GM21786 (cell line): ENCODE measurements at regions not wholly inside any gene's neighbourhood (a gene's known extent, or its start where the extent isn't known, plus 50 kb on each side); places are given as distances from the start of the nearest gene placed in this dataset.

ENCODE experiments used
- ATAC-seq: cut with Tn5 transposase; IDR thresholded peaks from one replicate; pipeline ENCODE4 v1.9.1; 2021; ENCODE audit not compliant: unreplicated experiment

DNA sequence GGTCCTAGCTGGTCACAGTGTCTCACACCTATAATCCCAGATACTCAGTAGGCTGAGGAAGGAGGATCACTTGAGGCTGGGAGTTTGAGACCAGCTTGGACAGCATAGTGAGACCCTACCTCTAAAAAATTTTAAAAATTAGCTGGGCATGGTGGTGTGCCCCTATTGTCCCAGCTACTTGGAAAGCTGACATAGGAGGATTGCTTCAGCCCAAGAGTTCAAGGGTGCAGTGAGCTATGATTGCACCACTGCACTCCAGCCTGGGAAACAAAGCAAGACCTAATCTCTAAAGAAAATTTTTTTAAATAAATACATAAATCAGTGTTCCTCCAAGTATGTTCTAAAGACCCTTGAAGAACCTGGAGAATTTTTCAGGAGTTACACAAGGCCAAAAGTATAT lies 50.6 kb upstream of the GNAO1 start:
- ATAC-seq, result no peak

DNA sequence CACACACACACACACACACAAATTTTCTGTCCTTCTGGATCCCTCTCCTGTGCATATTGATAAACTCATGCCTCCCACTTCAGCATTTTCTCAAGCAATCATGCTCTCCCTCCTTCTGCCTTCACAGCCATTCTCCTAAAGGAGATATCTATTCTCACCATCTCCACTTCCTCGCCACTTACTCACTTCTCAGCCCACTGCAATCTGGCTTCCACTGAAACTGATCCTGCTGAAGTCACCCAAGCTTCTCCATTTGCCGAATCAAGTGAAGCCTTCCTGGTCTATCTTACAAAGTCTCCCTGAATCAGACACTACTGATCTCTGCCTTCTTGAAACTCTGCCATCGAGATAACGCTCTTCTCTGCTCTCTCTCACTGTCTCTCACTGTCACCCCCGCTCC lies 54.0 kb upstream of the GNAO1 start:
- ATAC-seq, result no peak

DNA sequence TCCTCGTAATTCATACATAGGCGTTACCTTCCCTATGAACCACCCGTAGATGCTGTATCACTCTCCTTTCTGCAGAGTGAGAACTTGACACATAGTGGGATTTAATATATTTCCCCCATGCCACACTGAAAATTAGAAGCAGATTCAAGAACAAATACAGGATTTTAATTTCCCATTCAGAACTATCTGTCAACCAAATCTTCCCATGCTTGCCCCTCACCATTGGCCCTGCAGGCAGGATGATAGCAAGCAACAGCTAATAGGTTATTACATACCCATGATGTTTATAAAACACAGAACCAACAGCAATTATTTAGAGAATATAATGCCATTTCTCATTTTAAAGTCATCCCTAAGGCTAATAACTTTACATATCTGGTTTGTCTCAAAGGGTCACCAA lies 55.0 kb upstream of the GNAO1 start:
- no peak for ATAC-seq

DNA sequence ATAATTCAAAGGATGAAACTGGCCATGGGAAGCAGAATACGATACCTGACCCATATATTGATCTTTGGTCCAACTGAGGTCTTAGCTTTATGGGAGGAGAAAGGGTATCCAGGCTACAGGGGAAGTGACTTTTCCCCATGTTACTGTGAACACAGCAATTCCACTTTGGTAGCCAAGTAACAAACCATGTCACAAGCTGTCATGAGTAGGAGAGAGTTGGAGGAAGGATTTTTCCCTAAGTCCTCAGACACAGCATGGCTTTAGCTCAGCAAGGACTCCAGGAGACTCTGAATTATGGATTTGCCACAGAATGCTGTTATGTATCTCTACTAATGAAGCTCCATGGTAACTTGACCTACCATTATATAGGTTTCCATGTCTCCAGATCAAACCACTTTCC lies 56.5 kb upstream of the GNAO1 start:
- no peak for ATAC-seq

DNA sequence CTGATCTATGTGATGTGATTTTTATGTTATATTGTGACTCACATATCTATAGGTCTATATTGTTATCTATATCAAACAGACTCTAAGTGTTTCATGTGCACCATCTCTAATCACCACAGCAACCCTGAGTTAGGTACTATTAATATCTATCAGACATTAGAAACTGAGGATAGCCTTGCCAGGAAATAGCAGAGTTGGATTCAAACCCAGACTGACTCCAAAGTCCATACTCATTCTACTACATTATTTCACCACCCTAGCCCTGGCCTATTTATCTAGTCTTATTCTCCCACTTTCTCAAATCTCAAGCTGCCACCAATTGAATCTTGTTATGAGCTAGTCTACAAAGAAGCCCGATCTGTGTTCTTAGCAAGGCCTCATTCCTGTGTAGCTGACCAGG lies 65.4 kb upstream of the GNAO1 start:
- no peak for ATAC-seq

DNA sequence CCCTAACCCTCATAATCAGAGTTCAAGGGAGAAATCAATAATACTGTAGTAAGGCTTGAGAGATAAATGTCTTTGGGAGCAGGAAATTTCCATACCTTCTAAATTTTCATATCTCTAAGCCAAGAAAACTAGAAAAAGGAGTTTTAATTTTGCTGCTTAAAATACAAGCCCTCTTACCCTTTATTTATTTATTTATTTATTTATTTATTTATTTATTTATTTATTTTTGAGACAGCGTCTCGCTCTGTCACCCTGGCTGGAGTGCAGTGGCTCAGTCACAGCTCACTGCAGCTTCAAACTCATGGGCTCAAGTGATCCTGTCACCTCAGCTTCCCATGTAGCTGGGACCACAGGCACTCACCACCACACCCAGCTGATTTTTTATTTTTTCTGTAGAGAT lies 69.0 kb upstream of the GNAO1 start:
- ATAC-seq, result no peak

DNA sequence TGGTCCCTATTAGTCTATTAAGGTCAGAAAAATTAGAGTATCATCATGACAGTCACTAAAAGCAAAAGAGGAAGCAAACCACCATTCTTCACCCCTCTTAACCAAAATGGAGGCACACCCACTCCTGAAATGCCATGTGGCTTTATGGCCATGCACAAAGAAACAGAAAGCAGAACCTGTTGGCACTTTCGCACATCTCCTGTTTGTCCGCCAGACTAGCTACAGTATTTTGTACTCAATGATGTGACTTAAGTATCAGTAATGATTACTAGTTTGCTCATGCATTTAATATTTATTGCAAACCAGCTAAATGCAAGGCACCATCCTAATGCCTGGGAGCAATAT lies 70.2 kb upstream of the GNAO1 start:
- ATAC-seq, result no peak

DNA sequence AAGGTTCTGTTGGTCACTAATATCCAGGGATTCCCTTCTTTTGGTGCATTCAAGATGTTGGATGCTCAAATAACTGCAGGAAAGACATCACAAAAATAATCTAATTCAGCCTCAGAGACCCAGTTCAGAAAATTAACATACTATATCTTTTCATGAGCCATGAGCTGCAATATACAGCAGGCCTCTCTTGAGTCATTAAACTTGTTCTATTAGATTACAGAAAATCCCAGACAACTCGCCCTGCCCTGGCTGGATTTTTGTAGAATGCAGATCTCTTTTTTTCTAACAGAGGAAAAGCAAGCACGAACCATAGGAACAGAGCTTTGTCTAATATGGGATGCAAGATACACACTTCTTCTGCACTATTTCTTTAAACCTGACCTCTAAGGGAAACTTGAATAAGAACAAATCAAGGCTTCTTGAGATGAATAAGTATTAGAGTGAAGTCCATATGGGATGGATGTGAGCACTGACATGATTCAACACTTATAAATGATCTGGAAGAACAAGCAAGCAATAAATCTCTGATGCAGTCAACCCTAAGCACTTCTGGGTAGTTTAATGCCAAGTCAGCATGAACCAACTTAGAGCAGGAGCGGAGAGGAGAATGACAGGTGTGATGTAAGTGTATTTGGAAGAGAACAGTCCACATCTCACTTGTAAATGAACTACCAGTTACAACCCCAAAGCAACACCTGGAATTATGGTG lies 70.7 kb upstream of the GNAO1 start:
- no peak for ATAC-seq

DNA sequence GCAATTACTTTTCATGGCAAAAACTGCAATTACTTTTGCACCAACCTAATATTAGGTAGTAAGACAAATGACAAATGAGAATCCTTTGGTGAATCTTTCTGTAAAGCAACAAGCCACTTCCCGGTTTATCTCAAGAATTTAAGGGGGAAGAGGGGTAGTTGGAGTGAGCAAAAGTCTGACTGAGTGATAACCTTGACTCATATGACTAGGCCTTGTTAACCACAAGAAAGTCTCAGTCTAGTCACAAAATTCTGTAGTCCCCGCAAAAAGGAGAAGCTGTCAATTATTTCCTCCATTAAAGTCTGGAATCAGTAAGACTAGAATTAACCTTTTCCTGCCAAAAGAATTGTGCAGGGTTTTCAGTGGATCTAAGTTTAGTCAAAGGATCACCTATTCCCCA lies 72.2 kb upstream of the GNAO1 start:
- no peak for ATAC-seq

DNA sequence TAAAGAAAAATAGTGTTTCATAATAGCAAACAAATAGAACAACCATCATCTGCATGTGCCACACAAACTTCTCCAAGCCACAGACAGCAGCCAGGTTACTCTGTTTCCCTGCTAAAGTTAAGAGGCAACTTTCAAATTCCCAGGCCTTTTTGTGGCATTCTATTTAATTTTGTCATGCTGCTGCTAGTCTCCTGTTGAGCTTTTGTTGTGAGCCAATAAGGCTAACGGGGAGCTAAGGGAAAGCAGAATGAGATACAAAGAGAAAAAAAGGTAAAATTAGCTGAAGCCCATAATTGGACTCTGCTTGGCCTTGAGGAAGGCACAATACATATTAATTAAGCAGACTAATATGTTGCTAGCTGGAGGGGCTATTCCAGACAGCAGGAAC lies 74.7 kb upstream of the GNAO1 start:
- ATAC-seq, result no peak

DNA sequence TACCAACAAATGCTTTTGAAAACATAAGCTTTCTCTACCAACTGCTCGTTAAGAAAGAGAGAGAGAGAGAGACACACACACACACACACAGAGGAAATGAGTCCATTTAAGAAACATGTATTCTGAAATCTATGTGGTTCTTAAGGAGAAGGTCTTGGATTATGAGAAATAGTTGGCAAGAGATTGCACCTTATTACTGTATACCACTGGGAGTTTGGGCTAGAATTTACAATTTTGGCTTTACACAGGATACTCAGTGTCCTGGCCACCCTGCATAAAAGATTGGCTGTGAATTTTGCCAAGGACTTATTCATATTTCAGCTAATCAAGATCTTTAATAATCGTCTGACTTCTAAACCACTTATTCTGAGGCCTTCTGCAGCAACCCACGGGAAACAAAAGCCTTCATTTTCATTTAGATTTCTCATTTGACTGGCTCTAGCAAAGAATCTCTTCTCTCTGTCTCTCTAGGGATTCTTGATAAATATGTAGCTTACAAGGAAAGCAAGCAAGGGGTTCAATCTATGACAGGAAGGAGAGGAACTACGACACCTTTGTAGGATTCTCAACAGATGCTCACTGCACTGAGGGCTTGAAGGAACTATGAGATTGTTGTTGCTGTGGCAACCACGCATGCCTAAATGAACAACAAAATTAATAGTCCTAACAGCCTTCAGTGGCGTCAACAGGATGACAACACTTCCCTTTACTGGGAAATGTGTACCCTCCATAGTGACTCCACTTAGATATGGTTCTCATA lies 75.3 kb upstream of the GNAO1 start:
- no peak for ATAC-seq

DNA sequence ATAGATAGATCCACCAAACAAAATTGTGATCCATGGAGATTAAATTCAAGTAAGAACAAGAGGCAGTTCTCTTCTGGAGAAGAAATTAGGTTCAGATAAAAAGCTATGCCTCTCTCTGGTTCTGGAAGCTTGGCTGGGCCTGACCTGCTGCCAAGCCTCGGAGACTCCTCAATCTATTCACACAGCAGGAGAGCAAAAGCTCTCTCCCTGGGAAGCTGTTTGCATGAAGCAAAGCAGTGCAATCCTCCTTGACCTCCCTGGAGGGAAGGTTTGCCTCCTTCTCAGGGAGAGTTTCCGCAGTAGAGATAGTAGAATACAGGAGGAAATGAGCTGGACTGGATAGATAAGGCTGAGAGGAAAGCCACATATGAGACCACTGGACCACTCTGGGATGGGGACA lies 78.1 kb upstream of the GNAO1 start:
- ATAC-seq, result no peak

DNA sequence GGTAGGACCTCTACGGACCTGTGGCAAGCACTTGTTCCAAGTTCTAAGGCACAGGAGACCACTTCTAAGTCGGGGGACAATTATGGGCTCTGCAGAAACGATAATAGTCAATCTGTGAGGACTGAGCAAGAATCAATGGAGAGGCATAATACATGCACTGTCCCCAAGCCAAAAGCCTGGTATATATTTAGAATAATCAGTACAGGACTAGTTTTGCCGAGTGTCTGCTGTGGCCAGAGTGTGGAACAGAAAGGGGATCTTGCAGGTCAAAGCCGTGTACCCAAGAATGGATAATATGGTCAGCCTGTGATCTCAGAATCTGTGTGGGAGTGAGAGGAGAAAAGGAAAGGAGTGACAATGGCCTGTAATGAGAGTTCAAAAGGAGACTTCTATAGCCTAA lies 80.2 kb upstream of the GNAO1 start:
- no peak for ATAC-seq

DNA sequence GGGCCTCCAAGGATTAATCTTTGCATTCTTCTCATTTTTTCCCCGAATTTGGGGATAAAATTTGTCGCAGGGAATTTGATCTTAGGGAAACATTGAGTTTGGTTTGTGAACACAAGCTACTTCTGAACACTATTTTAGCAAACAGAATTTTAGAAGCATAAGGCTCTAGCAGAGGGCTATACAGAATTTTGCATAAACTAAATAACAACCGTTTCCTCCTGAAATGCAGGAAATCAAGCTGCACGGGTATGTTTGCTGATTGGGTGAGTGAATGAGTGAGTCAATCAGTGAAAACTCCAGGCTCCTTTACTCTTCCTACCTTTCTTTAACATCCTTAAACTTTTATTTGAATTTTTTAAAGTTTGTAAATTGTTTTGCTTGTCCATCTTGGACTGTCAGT lies 81.3 kb upstream of the GNAO1 start:
- no peak for ATAC-seq

DNA sequence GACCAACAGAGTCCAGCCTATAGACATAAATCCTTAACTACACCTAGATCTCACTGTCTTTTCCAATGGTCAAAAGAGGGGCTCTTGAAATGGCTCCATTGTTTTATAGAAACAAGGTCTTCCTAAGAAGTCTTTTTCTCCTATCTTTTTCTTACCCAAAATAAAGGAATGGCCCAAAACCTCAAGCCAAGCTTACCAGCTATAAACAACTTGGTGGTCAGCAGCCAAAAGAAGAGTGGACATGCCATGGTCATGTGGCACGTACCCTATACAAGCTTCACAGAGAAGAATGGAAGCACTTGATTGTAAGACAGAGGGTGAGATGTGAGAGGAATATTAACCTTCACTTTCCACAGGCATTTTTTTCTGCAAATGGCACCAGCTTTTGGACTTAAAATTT lies 82.1 kb upstream of the GNAO1 start:
- no peak for ATAC-seq

DNA sequence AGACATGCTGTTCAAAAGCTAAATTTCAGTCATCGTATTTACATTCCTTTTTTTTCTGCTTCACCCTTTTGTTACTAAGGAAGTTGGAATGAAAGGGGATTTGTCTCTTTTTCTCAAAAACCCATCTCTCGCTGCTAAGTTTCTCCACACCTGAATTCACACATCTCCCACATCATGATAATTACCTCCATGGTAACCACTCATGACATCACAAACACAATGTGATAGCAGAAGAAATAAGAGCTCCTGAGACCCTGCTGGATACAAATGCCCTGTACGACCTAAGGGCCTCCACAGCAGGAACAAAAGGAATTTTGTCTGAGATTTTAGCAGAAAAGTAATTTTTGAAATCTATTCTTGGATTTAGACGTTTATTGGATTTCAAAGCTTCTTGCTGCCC lies 82.6 kb upstream of the GNAO1 start:
- ATAC-seq, result no peak

DNA sequence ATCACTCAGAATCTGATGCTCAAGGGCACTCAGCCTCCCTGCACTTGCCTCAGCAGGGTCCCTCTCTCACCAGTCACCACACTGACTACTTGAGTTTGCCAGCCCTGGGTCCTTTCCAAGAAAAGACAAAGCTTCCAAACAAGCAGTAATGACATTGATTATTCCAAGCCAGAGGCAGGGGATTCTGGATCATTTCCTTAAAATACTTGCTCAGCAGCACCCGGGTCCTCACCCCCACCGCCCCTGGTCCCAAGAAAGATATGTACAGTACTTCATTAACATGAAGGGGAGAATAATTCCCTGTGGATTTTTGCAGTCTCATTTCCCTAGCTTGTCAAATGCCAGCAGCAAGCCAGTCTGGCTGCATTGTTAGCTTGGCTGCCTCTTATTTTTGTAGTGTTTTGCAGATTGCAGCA lies 83.2 kb upstream of the GNAO1 start:
- ATAC-seq, result no peak

DNA sequence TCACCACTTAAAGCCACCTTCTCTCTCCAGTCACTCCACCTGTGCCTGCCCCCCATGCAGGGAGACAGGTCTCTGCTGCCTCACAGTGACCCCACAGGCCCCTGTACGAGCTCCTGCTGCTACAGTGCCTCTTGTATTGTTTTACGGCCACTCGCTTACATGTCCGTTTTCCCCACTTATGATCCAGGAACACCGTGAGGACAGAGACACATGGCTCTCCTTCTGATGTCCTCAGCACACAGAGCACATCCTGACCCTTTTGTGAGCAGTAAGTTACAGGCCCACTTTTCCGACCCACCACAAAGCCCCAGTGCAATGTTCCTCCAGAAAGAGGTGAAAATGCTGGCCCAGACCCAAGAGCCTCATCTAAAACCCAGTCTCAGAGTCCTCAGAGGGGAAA lies 84.8 kb upstream of the GNAO1 start:
- ATAC-seq, result no peak

DNA sequence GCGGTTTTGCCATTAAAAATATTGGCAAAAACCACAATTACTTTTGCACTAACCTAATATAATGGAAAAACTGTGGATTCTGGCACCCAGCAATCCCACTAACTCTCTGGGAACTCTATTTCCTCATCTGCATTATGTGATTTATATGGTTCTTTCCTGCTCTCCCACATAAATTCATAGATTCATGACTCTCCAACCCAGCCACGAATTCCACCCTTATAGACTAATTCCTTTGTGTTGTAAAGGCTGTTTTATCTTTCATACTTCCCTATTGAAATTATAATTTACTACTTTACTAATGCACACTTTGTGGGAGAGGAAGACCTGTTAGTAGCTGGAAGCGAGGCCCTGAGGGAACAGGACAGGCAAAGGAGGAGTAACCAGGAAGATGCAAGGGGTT lies 88.4 kb upstream of the GNAO1 start:
- no peak for ATAC-seq

DNA sequence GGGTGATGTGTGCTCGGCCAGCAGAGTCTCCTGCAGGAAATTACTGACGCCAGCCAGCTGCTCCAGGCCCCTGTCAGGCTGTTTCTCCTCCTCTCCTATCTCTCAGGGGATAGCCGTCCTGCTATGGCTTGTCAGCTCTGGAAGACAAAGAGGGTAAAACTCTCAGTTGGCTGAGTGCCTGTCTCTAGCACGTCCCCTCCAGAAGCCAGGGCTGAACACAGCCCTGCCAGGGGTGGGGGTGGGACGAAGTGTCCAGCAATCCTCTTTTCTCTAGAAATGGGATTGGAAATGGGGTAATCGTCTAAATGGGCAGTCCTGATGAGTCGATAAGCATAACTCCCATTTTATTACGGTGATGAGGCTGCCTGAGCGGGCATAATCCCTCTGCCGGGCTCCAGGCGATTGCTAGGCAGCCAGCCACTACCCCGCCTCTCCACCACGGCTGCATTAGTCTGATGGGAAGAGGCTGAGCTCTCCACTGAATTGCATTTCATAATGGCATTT lies 89.1 kb upstream of the GNAO1 start:
- ATAC-seq, result no peak

DNA sequence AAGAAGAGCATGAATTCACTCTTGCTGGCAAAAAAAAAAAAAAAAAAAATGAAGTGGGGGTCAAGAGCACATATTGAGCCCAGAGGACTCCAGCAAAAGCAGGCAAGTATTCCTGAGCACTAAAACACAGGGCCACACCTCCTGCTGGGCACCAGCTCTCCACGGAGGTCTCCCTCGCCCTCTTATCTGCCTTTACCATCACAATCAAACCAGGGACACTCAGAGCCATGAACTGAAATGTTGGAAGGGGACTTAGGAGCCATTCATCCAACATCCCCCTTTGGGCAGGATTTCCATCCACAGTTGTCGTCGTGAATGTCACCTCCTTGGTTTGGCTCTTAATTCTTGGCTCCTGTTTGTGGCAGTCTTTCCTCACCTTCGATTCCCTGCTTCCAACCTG lies 89.8 kb upstream of the GNAO1 start:
- ATAC-seq, result no peak

DNA sequence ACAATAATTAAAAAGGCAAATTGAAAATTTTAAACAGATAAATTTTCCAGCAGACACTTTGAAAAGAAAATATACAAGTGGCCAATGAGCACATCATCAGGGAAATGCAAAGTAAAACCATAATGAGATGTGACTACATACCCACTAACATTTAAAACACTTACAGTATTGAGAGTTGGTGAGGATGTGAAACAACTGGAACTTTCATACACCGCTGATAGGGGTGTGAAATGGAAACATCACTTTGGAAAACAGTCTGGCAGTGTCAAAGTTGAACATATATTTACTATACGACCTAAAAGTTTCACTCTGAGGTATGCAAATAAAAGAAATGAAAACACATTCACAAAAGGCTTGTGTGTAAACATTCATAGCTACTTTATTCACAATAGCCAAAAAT lies 94.0 kb upstream of the GNAO1 start:
- ATAC-seq, result no peak

DNA sequence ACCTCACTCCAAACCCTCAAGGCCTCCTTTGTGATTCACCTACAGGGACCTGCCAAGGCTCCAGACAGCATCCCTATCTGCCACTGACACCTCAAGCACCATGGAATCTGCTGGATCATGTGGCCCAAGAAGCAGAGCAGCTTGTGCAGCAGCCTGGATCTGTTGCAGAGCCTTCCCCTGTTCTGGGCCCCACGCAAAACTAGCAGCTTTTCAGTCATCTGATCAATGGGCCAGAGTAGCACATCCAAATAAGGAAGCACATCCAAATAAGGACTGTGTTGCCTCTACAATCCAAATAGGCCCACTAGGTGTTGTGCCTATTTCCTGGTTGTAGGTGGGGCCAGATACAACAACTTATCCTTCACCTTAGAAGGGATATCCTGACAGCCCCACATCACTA lies 97.1 kb upstream of the GNAO1 start:
- no peak for ATAC-seq
